ENCODE measurements at regions not wholly inside any gene's neighbourhood (a gene's known extent, or its start where the extent isn't known, plus 50 kb on each side); places are given as distances from the start of the nearest gene placed in this dataset.

GRCh38 chr10:89973326-89973725, 271.9 kb downstream of the KIF20B start:
- no peak overlapping the region for H3K9ac ChIP-seq
- no peak overlapping the region for H3K4me3 ChIP-seq (IDR thresholded peaks at IDR 0.05; ENCODE audit: insufficient read depth, low read depth, low read length)
- no peaks in the 10 kb centered on the region for H3K36me3 ChIP-seq (ENCODE audit: insufficient read depth)
- H3K79me2 ChIP-seq (ENCODE audit: insufficient read depth, low read depth): no peaks in the 10 kb centered on the region
- H3K27me3 ChIP-seq (ENCODE audit: insufficient read depth, low read depth): no peaks in the 10 kb centered on the region
- H2AFZ ChIP-seq (ENCODE audit: low read depth): no peak overlapping the region
- no peak overlapping the region for H3K4me2 ChIP-seq
- no peaks in the 10 kb centered on the region for H4K20me1 ChIP-seq (ENCODE audit: insufficient read depth)
- no peak for TF ChIP-seq CTCF (conservative IDR thresholded peaks at IDR 0.05; ENCODE audit: low read depth, low read length)
- no peaks in the 10 kb centered on the region for H3K4me1 ChIP-seq (ENCODE audit: low read depth, poor library complexity, severe bottlenecking)
- no peak overlapping the region for H3K27ac ChIP-seq

GRCh38 chr10:89975071-89975470, 273.7 kb downstream of the KIF20B start:
- H3K4me3 ChIP-seq (IDR thresholded peaks at IDR 0.05; ENCODE audit: insufficient read depth, low read depth, low read length): no peak overlapping the region
- H3K4me2 ChIP-seq: no peak overlapping the region
- no peak overlapping the region for H3K27ac ChIP-seq
- no peaks in the 10 kb centered on the region for H3K79me2 ChIP-seq (ENCODE audit: insufficient read depth, low read depth)
- TF ChIP-seq CTCF (conservative IDR thresholded peaks at IDR 0.05; ENCODE audit: low read depth, low read length): no peak
- no peaks in the 10 kb centered on the region for H3K4me1 ChIP-seq (ENCODE audit: low read depth, poor library complexity, severe bottlenecking)
- H3K36me3 ChIP-seq (ENCODE audit: insufficient read depth): no peaks in the 10 kb centered on the region
- H3K27me3 ChIP-seq (ENCODE audit: insufficient read depth, low read depth): no peaks in the 10 kb centered on the region
- H4K20me1 ChIP-seq (ENCODE audit: insufficient read depth): no peaks in the 10 kb centered on the region
- no peak overlapping the region for H2AFZ ChIP-seq (ENCODE audit: low read depth)
- H3K9ac ChIP-seq: no peak overlapping the region

- H3K27ac ChIP-seq: no peak overlapping the region
- H3K4me2 ChIP-seq: no peak overlapping the region
- no peaks in the 10 kb centered on the region for H4K20me1 ChIP-seq (ENCODE audit: insufficient read depth)
- no peak overlapping the region for H2AFZ ChIP-seq (ENCODE audit: low read depth)
- no peaks in the 10 kb centered on the region for H3K27me3 ChIP-seq (ENCODE audit: insufficient read depth, low read depth)
- no peak overlapping the region for H3K9ac ChIP-seq
- TF ChIP-seq CTCF (conservative IDR thresholded peaks at IDR 0.05; ENCODE audit: low read depth, low read length): no peak
- H3K79me2 ChIP-seq (ENCODE audit: insufficient read depth, low read depth): no peaks in the 10 kb centered on the region
- no peaks in the 10 kb centered on the region for H3K36me3 ChIP-seq (ENCODE audit: insufficient read depth)
- H3K4me3 ChIP-seq (IDR thresholded peaks at IDR 0.05; ENCODE audit: insufficient read depth, low read depth, low read length): no peak overlapping the region
- no peaks in the 10 kb centered on the region for H3K4me1 ChIP-seq (ENCODE audit: low read depth, poor library complexity, severe bottlenecking)
These were observed 274.4 kb downstream of the KIF20B start for GRCh38 chr10:89975771-89976170.

- Histone ChIP-seq H3K27ac (no peak overlapping the region), H3K36me3 (ENCODE audit: insufficient read depth) (no peaks in the 10 kb centered on the region), H3K4me2 (no peak overlapping the region), H4K20me1 (ENCODE audit: insufficient read depth) (no peaks in the 10 kb centered on the region), H2AFZ (ENCODE audit: low read depth) (no peak overlapping the region), H3K4me1 (ENCODE audit: low read depth, poor library complexity, severe bottlenecking) (no peaks in the 10 kb centered on the region), H3K9ac (no peak overlapping the region), H3K27me3 (ENCODE audit: insufficient read depth, low read depth) (no peaks in the 10 kb centered on the region), H3K4me3 (IDR thresholded peaks at IDR 0.05; ENCODE audit: insufficient read depth, low read depth, low read length) (no peak overlapping the region), H3K79me2 (ENCODE audit: insufficient read depth, low read depth) (no peaks in the 10 kb centered on the region)
- TF ChIP-seq CTCF (conservative IDR thresholded peaks at IDR 0.05; ENCODE audit: low read depth, low read length): no peak
These were observed 276.7 kb downstream of the KIF20B start for GRCh38 chr10:89978081-89978480.

- TF ChIP-seq CTCF (conservative IDR thresholded peaks at IDR 0.05; ENCODE audit: low read depth, low read length): no peak
- H3K79me2 ChIP-seq (ENCODE audit: insufficient read depth, low read depth): no peaks in the 10 kb centered on the region
- H3K27me3 ChIP-seq (ENCODE audit: insufficient read depth, low read depth): no peaks in the 10 kb centered on the region
- no peak overlapping the region for H3K4me3 ChIP-seq (IDR thresholded peaks at IDR 0.05; ENCODE audit: insufficient read depth, low read depth, low read length)
- no peak overlapping the region for H2AFZ ChIP-seq (ENCODE audit: low read depth)
- H3K4me2 ChIP-seq: no peak overlapping the region
- no peaks in the 10 kb centered on the region for H3K4me1 ChIP-seq (ENCODE audit: low read depth, poor library complexity, severe bottlenecking)
- H3K9ac ChIP-seq: no peak overlapping the region
- no peaks in the 10 kb centered on the region for H3K36me3 ChIP-seq (ENCODE audit: insufficient read depth)
- no peaks in the 10 kb centered on the region for H4K20me1 ChIP-seq (ENCODE audit: insufficient read depth)
- no peak overlapping the region for H3K27ac ChIP-seq
These were observed 278.3 kb downstream of the KIF20B start for GRCh38 chr10:89979726-89980125.

Measured in KMS-11 (cell line).